GM23338 (cell line): ENCODE measurements at regions not wholly inside any gene's neighbourhood (a gene's known extent, or its start where the extent isn't known, plus 50 kb on each side); places are given as distances from the start of the nearest gene placed in this dataset.

ENCODE experiments used
- ATAC-seq: fragments of 200-7000 bp; cut with Tn5 transposase; 3 replicates; pipeline ENCODE4 v1.9.1; 2020
- DNase-seq: peaks from one replicate; pipeline ENCODE4 v3.0.0-alpha.2; 2015; ENCODE audit warnings: low spot score
- H2AFZ ChIP-seq: fragments of 200-600 bp; sonication (generic); 2 replicates; pipeline ENCODE4 v1.8.0; 2016; ENCODE audit warnings: antibody characterized with exemption, mild to moderate bottlenecking, moderate library complexity
- H3F3A ChIP-seq: fragments of 200-600 bp; sonication (generic); replicated peaks from 2 replicates; pipeline ENCODE4 v1.8.0; 2017; ENCODE audit warnings: antibody characterized with exemption, mixed run types, low read depth
- H3K27ac ChIP-seq: fragments of 200-600 bp; sonication (generic); 2 replicates; pipeline ENCODE4 v1.6.1; 2016; ENCODE audit warnings: low read depth
- H3K27me3 ChIP-seq: fragments of 200-600 bp; sonication (generic); 2 replicates; pipeline ENCODE4 v1.8.0; 2016; ENCODE audit warnings: mild to moderate bottlenecking, mixed run types, moderate library complexity; ENCODE audit not compliant: insufficient read depth
- H3K36me3 ChIP-seq: fragments of 200-600 bp; sonication (generic); 2 replicates; pipeline ENCODE4 v1.8.0; 2016; ENCODE audit warnings: mild to moderate bottlenecking; ENCODE audit not compliant: insufficient read depth
- H3K4me1 ChIP-seq: fragments of 200-600 bp; sonication (generic); 2 replicates; pipeline ENCODE4 v1.8.0; 2016; ENCODE audit warnings: mild to moderate bottlenecking, moderate library complexity; ENCODE audit not compliant: insufficient read depth
- H3K4me2 ChIP-seq: fragments of 200-600 bp; sonication (generic); 2 replicates; pipeline ENCODE4 v1.7.1; 2017; ENCODE audit warnings: mixed run types
- H3K4me3 ChIP-seq: fragments of 200-600 bp; sonication (generic); 2 replicates; pipeline ENCODE4 v1.6.1; 2016; ENCODE audit warnings: mixed run types
- H3K79me2 ChIP-seq: fragments of 200-600 bp; sonication (generic); replicated peaks from 2 replicates; pipeline ENCODE4 v1.8.0; 2017; ENCODE audit warnings: mild to moderate bottlenecking; ENCODE audit not compliant: insufficient read depth
- H3K9me2 ChIP-seq: fragments of 200-600 bp; sonication (generic); 2 replicates; pipeline ENCODE4 v1.8.0; 2017; ENCODE audit not compliant: insufficient read depth
- H4K20me1 ChIP-seq: fragments of 200-600 bp; sonication (generic); replicated peaks from 2 replicates; pipeline ENCODE4 v1.8.0; 2017; ENCODE audit warnings: mild to moderate bottlenecking; ENCODE audit not compliant: insufficient read depth
- H3K27ac Mint-ChIP-seq: 2 replicates; pipeline ENCODE4 v1.8.0; 2020; ENCODE audit warnings: inconsistent platforms, mild to moderate bottlenecking, moderate library complexity, mixed read lengths
- H3K27me3 Mint-ChIP-seq: 3 replicates; pipeline ENCODE4 v1.8.0; 2022; ENCODE audit warnings: low read depth, mild to moderate bottlenecking, moderate library complexity, mixed read lengths, inconsistent platforms; ENCODE audit not compliant: insufficient read depth, poor library complexity
- H3K36me3 Mint-ChIP-seq: 3 replicates; pipeline ENCODE4 v1.8.0; 2021; ENCODE audit warnings: low read depth, mild to moderate bottlenecking, inconsistent platforms, moderate library complexity, mixed read lengths
- H3K4me1 Mint-ChIP-seq: 3 replicates; pipeline ENCODE4 v1.8.0; 2020; ENCODE audit warnings: mild to moderate bottlenecking, inconsistent platforms, mixed read lengths
- H3K4me3 Mint-ChIP-seq: 3 replicates; pipeline ENCODE4 v1.8.0; 2021; ENCODE audit warnings: moderate library complexity, mild to moderate bottlenecking, inconsistent platforms, mixed read lengths
- H3K9me3 Mint-ChIP-seq: 3 replicates; pipeline ENCODE4 v1.8.0; 2020; ENCODE audit warnings: moderate library complexity, mild to moderate bottlenecking, inconsistent platforms, mixed read lengths
- CREB1 ChIP-seq: fragments of 250-450 bp; sonication (Bioruptor Pico); IDR thresholded peaks from 2 replicates; pipeline ENCODE4 v1.5.0; 2020; ENCODE audit warnings: low read depth, mild to moderate bottlenecking, moderate library complexity
- EZH2 ChIP-seq: fragments of 200-600 bp; sonication (generic); IDR thresholded peaks from one replicate; pipeline ENCODE4 v1.8.0; 2017; ENCODE audit warnings: antibody characterized with exemption, mild to moderate bottlenecking, low read depth; ENCODE audit not compliant: unreplicated experiment
- EZH2phosphoT487 ChIP-seq: fragments of 200-600 bp; sonication (generic); IDR thresholded peaks from one replicate; pipeline ENCODE4 v1.8.1; 2018; ENCODE audit warnings: antibody characterized with exemption; ENCODE audit not compliant: unreplicated experiment
- JUNB ChIP-seq: IDR thresholded peaks from one replicate; pipeline ENCODE4 v1.6.1; 2016; ENCODE audit warnings: antibody characterized with exemption; ENCODE audit not compliant: unreplicated experiment
- NANOG ChIP-seq: IDR thresholded peaks from 2 replicates; pipeline ENCODE4 v1.6.1; 2016; ENCODE audit warnings: antibody characterized with exemption, borderline replicate concordance
- POLR2AphosphoS5 ChIP-seq: IDR thresholded peaks from 2 replicates; pipeline ENCODE4 v1.6.1; 2016; ENCODE audit warnings: antibody characterized with exemption, low read depth
- STAT1 ChIP-seq: IDR thresholded peaks from one replicate; pipeline ENCODE4 v1.6.1; 2016; ENCODE audit warnings: antibody characterized with exemption; ENCODE audit not compliant: unreplicated experiment
- ZNF114 ChIP-seq: fragments of 250-450 bp; sonication (Bioruptor Pico); IDR thresholded peaks from 2 replicates; pipeline ENCODE4 v1.5.0; 2020; ENCODE audit warnings: mild to moderate bottlenecking, moderate library complexity
- ZNF331 ChIP-seq: fragments of 250-450 bp; sonication (Bioruptor Pico); IDR thresholded peaks from 2 replicates; pipeline ENCODE4 v1.5.0; 2020; ENCODE audit warnings: low read depth, mild to moderate bottlenecking, moderate library complexity
- TF ChIP-seq, protein P1 (sequence below): IDR thresholded peaks from 2 replicates; pipeline ENCODE4 v1.6.1; 2016; ENCODE audit warnings: antibody characterized with exemption
- TF ChIP-seq, protein P2 (sequence below): IDR thresholded peaks from one replicate; pipeline ENCODE4 v1.6.1; 2018; ENCODE audit warnings: antibody characterized with exemption; ENCODE audit not compliant: unreplicated experiment

DNA sequence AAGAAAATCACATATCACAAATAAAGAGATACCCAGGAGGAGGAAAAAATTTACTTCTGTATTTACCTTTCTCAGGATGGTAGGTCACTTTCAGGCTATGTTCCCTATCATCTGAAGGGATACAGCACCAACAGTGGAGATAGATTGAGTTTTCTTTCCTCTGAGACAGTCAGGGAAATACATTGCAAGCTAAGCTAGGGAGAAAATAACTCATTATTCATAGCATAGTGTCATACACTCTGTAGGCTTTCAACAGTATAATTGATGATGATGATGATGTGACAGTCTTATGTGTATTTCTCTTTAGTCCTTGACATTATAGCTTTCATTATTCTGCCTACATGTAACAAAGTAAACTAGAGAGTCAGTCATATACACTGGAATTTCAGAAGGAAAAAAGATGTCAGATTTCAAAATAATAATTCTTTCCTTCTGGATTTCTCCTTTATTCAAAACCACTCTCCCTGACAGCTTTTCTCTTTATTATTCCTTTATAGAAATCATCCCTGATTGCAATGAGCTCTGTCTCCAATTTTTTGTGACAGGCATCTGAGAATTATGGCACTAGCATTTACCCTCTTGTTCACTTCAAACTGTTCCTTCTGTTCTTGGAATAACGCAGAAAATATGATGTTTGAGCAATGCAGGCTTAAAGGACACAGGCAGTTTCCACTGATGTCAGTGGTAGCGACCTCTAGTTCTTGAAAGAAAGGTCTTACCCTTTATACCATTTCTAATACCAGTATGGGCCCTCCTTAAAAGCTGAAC, 169.1 kb upstream of the EPHA5 start (continued):
- TF ChIP-seq ZNF331 (CRISPR knock-in tag) (no peak), NANOG (no peak), EZH2phosphoT487 (no peak), STAT1 (no peak), POLR2AphosphoS5 (no peak), ZNF114 (CRISPR knock-in tag) (no peak)
- TF ChIP-seq, protein P1, sequence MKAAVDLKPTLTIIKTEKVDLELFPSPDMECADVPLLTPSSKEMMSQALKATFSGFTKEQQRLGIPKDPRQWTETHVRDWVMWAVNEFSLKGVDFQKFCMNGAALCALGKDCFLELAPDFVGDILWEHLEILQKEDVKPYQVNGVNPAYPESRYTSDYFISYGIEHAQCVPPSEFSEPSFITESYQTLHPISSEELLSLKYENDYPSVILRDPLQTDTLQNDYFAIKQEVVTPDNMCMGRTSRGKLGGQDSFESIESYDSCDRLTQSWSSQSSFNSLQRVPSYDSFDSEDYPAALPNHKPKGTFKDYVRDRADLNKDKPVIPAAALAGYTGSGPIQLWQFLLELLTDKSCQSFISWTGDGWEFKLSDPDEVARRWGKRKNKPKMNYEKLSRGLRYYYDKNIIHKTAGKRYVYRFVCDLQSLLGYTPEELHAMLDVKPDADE = no peak
- TF ChIP-seq, protein P2, sequence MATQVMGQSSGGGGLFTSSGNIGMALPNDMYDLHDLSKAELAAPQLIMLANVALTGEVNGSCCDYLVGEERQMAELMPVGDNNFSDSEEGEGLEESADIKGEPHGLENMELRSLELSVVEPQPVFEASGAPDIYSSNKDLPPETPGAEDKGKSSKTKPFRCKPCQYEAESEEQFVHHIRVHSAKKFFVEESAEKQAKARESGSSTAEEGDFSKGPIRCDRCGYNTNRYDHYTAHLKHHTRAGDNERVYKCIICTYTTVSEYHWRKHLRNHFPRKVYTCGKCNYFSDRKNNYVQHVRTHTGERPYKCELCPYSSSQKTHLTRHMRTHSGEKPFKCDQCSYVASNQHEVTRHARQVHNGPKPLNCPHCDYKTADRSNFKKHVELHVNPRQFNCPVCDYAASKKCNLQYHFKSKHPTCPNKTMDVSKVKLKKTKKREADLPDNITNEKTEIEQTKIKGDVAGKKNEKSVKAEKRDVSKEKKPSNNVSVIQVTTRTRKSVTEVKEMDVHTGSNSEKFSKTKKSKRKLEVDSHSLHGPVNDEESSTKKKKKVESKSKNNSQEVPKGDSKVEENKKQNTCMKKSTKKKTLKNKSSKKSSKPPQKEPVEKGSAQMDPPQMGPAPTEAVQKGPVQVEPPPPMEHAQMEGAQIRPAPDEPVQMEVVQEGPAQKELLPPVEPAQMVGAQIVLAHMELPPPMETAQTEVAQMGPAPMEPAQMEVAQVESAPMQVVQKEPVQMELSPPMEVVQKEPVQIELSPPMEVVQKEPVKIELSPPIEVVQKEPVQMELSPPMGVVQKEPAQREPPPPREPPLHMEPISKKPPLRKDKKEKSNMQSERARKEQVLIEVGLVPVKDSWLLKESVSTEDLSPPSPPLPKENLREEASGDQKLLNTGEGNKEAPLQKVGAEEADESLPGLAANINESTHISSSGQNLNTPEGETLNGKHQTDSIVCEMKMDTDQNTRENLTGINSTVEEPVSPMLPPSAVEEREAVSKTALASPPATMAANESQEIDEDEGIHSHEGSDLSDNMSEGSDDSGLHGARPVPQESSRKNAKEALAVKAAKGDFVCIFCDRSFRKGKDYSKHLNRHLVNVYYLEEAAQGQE = no peak

DNA sequence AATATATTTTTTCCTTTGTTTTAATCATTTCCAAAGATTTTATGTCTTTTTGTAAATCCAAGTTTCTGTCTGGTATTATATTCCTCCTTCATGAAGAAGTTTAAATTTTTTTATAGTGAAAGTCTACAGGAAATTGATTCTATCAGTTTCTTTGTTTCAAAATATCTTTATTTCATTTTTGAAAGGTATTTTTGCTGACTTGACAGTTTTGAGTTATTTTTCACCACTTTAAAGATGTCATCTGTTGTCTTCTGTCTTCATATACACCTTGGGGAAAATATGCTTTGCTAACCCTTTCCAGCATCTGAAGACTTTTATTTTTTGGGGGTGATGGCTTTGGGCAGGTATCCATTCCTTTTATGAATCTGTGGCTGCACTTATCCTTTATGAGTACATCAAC, 164.4 kb upstream of the EPHA5 start:
- Mint-ChIP-seq H3K27me3 (no peaks in the 10 kb centered on the region), H3K4me1 (no peaks in the 10 kb centered on the region), H3K4me3 (no peak overlapping the region), H3K27ac (no peak overlapping the region), H3K9me3 (no peaks in the 10 kb centered on the region), H3K36me3 (no peaks in the 10 kb centered on the region)
- no peaks in the 10 kb centered on the region for H3K4me1 ChIP-seq
- no peak overlapping the region for H2AFZ ChIP-seq
- no peaks in the 10 kb centered on the region for H3K36me3 ChIP-seq
- no peaks in the 10 kb centered on the region for H3K27me3 ChIP-seq
- no peaks in the 10 kb centered on the region for H3K9me2 ChIP-seq
- TF ChIP-seq ZNF331 (CRISPR knock-in tag) = no peak
- TF ChIP-seq CREB1 (CRISPR knock-in tag) = no peak
- no peak for TF ChIP-seq NANOG
- TF ChIP-seq, protein P1 = no peak
- TF ChIP-seq ZNF114 (CRISPR knock-in tag) = no peak
- TF ChIP-seq JUNB = no peak
- TF ChIP-seq EZH2 = no peak
- TF ChIP-seq, protein P2 = no peak
- TF ChIP-seq STAT1 = no peak
- H3K27ac ChIP-seq = no peak overlapping the region
- H4K20me1 ChIP-seq = no peaks in the 10 kb centered on the region
- no peak overlapping the region for H3K4me2 ChIP-seq
- ATAC-seq = no peak
- no peak for DNase-seq
- H3K4me3 ChIP-seq = no peak overlapping the region
- no peaks in the 10 kb centered on the region for H3K79me2 ChIP-seq
- H3F3A ChIP-seq = no peaks in the 10 kb centered on the region
